ENCODE measurements at regions not wholly inside any gene's neighbourhood (a gene's known extent, or its start where the extent isn't known, plus 50 kb on each side); places are given as distances from the start of the nearest gene placed in this dataset.

DNA sequence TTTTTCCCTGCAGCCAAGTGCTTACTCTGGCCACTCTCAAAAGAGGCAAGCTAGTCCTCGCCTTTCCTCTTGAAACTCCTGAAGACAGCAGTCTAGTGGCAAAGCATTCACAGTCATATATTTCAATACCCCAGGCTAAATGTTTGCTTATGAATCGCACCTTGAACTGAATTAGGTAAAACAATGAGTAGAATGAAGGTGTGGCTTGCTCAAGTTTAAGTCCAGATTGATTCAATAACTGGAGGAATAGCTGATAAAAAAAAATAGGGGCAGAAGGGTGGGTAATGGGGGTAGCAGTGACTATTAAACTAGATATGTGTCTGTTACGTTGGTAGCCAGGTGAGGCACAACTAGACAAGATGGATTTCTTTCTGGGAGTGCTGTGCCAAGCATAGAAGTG, 88.2 kb upstream of the EPB41L3 start:
- no peak overlapping the region for H3K4me3 Mint-ChIP-seq
- H3K9me3 Mint-ChIP-seq = no peaks in the 10 kb centered on the region
- peaks cover 26% of the 10 kb centered on the region for H3K27me3 Mint-ChIP-seq
- H3K4me1 Mint-ChIP-seq = peaks cover 3% of the 10 kb centered on the region
- no peak overlapping the region for H3K27ac Mint-ChIP-seq
- no peaks in the 10 kb centered on the region for H3K36me3 Mint-ChIP-seq

DNA sequence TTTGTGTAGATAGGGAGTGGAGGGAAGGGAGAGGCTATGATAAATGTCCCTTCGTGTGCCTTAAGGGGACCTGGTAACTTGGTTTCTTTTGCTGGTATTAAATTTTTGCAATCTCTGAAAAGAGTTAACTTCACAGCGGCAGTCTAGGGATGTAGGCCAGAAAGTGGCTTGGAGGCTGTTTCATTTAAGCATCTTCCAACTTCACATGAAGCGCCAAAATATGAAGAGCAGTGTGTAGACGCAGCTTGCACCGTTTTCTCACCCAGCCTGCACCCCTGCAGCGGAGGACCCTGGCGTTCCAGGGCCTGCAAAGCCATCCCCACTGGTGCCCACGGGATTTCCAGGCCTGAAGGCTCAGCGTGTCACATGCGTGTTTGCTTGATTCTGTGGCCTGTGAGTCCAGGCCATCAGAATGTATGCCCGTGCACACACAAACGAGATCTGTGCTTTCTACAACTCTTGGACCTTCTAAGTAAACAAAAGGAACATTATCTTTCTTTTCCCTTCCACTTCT, 87.2 kb upstream of the EPB41L3 start:
- H3K9me3 Mint-ChIP-seq = no peaks in the 10 kb centered on the region
- no peak overlapping the region for H3K27ac Mint-ChIP-seq
- peaks cover 3% of the 10 kb centered on the region for H3K4me1 Mint-ChIP-seq
- peaks cover 22% of the 10 kb centered on the region for H3K27me3 Mint-ChIP-seq
- no peaks in the 10 kb centered on the region for H3K36me3 Mint-ChIP-seq
- peak overlapping the region; percentile 16 for H3K4me3 Mint-ChIP-seq

DNA sequence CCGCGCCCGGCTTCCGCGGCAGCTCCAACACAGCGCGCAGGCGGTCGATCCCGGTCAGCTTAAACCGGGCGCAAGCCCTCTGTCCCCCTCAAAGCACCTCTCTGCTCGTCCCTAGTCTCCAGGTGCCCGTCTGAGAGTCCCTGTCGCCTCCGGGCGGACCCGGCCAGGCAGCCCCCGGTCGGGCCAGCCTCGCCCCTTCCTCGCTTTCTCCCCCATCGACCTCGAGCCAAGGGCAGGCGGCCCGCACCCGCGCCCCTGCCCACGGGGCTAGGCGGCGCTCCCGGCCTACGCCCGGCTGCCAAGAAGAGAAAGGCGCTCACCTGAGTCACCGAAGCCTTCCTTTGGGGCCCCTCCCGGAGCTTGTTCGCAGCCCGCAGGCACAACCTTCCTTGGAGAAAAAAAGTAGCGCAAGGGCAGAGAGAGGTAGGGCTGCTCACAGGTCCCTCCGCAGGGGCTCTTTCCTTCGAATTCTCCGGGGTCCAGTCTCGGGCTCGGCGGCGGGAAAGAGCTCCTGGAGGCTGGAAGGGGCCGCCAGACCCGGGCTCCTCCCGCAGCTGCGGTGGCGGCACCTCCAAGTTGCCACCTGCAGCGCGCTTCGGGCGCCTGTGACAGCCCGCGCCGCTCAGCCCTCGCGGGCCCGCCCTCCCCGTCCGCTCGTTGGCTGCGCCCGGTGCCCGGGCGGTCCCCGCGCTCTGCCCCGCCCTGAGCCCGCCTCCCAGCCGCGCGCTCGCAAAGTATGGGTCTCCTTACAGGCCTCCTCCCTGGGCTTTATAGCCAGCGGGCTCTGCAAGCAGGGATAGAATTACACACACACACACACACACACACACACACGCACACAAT, 86.5 kb upstream of the EPB41L3 start:
- no peaks in the 10 kb centered on the region for H3K36me3 Mint-ChIP-seq
- H3K27ac Mint-ChIP-seq = no peak overlapping the region
- H3K27me3 Mint-ChIP-seq = peaks cover 21% of the 10 kb centered on the region
- peaks cover 3% of the 10 kb centered on the region for H3K4me1 Mint-ChIP-seq
- H3K9me3 Mint-ChIP-seq = no peaks in the 10 kb centered on the region
- no peak overlapping the region for H3K4me3 Mint-ChIP-seq

DNA sequence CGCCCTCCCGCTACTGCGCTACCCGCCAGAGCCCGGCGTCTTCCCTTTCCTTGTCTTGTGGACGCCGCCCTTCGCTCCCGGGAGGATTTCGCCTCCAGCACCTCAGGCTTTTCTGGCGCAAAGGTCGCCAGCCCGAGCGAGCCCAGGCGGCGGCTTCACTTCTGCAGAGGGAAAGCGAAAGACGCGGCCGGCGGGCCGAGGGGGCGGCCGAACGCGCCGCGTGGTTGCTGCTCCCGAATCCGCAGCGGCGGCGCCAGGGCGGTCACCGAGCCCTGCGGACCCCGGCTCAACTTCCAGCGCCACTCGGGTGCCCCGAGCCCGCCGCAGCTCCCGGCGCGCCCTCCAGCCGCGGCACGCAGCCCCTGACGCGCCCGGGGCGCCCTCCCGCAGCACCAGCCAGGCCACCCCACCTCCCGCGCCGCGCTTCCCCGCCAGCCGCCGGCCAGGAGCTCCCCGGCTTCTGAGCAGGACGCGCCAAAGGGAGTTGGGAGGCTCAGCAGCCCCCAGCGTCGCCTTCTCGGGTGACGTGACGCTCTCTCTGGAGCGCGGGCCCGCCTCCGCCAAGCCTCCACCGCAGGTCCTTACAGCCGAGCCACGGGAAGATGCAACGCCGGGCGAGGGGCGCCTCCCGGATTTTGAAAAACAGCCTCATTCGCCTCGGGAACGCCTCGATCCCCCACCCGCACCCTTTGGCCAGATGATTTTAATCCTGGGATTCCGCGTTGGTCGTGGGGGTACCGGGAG, 84.9 kb upstream of the EPB41L3 start:
- Mint-ChIP-seq H3K9me3 (no peaks in the 10 kb centered on the region), H3K36me3 (no peaks in the 10 kb centered on the region), H3K4me3 (peak overlapping the region; percentile 26), H3K27me3 (peaks cover 18% of the 10 kb centered on the region), H3K27ac (no peak overlapping the region), H3K4me1 (peaks cover 3% of the 10 kb centered on the region)

DNA sequence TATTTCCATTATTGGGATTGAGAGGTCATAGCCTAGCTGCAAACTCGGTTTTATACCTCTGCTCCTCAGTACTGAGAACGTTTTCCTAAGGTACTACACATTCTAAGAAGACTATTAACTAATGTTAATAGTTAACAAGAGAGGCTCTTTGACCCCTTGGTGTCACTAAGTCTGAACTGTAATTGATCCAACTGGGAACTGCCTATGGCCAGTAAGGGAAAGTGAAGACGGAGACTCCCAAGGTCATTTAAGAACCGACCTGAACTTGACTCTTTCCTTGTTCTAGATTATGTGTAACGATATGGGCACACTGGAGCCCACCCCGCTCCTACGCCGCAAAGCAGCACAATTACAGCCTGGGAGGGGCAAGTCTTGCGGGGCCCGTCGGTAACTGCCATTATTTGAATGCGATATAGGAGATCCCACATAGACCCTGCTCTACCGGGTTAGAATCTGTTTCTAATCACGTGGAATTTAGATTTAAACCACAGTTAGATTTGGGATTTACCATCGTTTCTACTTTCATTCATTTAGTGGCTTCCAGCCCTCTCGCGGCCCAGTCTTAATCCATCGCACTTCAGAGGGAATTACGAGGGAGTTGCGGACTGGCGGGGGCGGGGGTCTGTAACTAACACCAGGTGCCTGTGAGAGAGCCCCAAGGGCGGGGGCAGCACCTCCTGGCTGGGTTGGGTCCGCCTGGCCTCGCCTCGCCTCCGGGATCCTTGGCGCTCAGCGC, 84.1 kb upstream of the EPB41L3 start:
- Mint-ChIP-seq H3K27me3 (peaks cover 19% of the 10 kb centered on the region), H3K4me1 (peaks cover 3% of the 10 kb centered on the region), H3K4me3 (peak overlapping the region; percentile 33)

DNA sequence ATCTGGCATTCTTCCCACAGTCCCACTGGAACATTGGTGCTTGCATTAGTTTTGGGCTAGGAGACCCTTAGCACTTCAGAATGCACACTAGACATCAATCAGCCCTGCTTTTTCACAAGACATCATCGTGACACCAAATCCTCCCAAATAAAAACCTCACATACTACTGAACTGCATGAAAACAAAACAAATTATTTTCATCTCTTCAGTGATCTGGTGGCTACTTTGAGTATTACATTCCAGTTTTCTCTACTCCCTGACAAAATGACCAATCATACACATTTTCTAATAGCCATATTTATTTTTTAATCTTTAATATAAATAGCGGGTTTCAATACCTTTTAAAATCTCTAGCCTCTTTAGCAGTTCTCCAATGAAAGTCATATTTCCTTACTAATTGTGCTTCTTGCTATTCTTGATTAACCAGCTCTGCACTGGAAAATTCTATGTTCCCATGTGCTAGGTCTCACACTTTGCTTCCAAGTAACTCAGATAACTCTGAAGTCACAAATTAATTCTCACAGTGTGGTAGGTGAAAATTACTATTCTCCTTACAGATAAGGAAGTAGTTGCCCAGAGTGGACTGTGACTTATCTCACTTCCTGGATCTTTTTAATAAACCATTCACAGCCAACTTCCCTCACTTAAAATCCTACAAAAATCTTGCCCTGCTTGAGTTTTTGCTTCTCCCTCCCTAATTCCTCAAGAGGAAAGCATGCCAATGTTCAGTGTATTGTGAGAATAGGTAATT, 82.5 kb upstream of the EPB41L3 start:
- Mint-ChIP-seq H3K4me3 (no peak overlapping the region), H3K36me3 (no peaks in the 10 kb centered on the region), H3K27me3 (peaks cover 13% of the 10 kb centered on the region), H3K4me1 (peaks cover 1% of the 10 kb centered on the region), H3K9me3 (no peaks in the 10 kb centered on the region), H3K27ac (no peak overlapping the region)

More for the DNA sequence above, 84.1 kb upstream of the EPB41L3 start:
- H3K9me3 Mint-ChIP-seq = no peaks in the 10 kb centered on the region
- H3K27ac Mint-ChIP-seq = no peak overlapping the region
- no peaks in the 10 kb centered on the region for H3K36me3 Mint-ChIP-seq

DNA sequence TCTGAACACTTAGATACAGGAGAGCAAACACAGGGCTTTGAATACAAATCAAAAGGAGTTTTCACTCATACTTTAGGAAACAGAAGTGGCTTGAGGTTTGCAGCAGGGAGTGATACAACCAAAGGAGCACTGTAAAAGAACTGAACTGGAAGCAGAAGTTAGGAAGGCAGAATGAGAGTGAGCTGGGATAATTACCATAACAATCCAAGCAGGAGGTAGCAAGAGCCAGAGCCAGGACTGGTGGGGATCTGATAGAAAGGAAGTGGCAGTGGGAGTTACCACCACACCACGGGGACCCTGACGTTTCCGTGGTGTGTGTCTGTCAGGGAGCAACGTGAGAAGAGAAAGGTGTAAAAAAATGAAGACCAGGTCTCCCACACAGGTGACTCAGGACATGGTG, 81.3 kb upstream of the EPB41L3 start:
- Mint-ChIP-seq H3K9me3 (no peaks in the 10 kb centered on the region), H3K4me3 (no peak overlapping the region), H3K27ac (no peak overlapping the region), H3K4me1 (no peaks in the 10 kb centered on the region), H3K27me3 (peaks cover 14% of the 10 kb centered on the region), H3K36me3 (no peaks in the 10 kb centered on the region)

DNA sequence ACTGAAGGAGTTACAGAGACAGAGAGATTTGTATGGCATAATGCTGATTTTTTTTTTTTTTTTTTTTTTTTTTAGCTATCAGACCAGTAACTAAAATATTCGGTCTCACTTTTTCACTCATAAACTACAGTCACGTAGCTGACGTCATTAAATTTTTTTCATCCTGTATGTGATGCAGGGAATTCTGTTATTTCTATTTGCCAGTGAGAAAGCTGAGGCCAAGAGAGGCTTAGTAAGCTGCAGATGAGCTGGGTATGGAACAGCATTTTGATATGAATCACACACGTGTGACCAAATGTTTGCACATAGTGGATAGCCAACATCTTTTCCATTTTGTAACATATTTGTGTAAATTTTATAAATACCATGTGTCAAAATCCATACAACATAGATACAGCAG, 79.1 kb upstream of the EPB41L3 start:
- H3K9me3 Mint-ChIP-seq = no peaks in the 10 kb centered on the region
- no peaks in the 10 kb centered on the region for H3K4me1 Mint-ChIP-seq
- H3K27ac Mint-ChIP-seq = no peak overlapping the region
- no peak overlapping the region for H3K4me3 Mint-ChIP-seq
- no peaks in the 10 kb centered on the region for H3K36me3 Mint-ChIP-seq
- H3K27me3 Mint-ChIP-seq = peaks cover 20% of the 10 kb centered on the region

DNA sequence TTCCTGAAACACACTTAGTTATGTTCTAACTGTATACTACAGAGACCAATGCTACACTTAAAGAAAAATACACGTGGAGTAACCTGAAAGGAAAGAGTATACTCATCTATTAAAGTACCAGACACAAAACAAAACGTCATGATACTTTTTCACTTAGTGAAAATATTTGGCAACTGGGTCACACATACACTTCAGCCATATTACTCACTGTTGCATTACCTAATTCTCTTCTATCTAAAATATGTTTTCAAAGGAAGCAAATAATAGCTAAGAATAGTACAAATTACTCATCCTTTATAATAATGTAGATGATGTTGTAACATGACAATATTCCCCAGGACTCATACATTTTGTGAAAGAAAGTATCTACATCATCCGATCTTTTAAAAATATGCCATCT, 76.5 kb upstream of the EPB41L3 start:
- H3K9me3 Mint-ChIP-seq = no peaks in the 10 kb centered on the region
- no peak overlapping the region for H3K27ac Mint-ChIP-seq
- no peaks in the 10 kb centered on the region for H3K4me1 Mint-ChIP-seq
- H3K27me3 Mint-ChIP-seq = peaks cover 16% of the 10 kb centered on the region
- no peak overlapping the region for H3K4me3 Mint-ChIP-seq
- H3K36me3 Mint-ChIP-seq = no peaks in the 10 kb centered on the region

DNA sequence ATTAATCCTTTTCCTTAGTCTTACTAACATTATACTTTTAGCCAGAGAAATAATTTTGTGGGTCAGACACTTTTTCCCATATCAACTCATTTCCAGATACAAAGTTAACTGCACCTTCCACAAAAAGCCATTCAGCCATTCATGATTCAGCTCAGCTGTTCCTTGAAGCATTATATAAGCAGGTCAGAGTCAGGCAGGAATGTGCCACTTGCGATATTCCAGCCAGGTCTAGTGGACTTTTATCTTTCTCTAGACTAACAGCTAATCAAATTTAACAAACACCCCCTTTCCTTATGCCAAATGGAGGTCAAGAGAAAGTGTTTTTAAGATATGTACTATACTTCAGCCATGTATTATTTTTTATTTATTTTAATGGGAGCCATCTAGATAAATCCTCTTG, 75.6 kb upstream of the EPB41L3 start:
- H3K4me3 Mint-ChIP-seq = no peak overlapping the region
- no peaks in the 10 kb centered on the region for H3K4me1 Mint-ChIP-seq
- H3K36me3 Mint-ChIP-seq = no peaks in the 10 kb centered on the region
- no peaks in the 10 kb centered on the region for H3K9me3 Mint-ChIP-seq
- peaks cover 16% of the 10 kb centered on the region for H3K27me3 Mint-ChIP-seq
- H3K27ac Mint-ChIP-seq = no peak overlapping the region

DNA sequence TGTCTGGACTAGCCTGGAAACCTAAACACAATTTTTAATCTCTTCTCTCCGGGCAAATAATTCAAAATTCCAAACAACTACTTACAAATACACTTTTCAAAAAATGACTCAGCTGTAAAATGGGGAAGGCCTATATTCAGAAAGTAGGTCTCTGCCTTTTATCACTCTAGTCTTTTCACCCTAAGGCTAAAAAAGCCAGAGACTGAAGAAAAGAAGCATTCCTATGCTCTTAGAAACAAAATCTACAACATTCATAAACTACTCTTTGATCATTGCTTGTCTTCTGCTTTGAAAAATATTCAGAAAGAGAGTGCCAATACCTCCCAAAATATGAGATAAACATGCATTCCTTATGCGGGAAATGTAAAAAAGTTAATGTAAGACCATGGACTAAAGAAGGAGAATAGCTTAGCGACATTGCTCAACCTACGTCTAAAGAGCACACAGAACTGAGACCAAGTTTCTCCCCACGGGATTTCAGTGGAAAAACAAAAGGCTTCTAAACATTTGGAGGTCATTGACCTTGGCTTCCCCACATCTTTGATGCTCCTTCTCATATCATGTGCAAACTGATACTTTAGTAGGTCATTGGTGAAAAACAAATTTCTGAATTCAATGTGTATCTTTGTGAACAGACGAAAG, 74.4 kb upstream of the EPB41L3 start:
- Mint-ChIP-seq H3K4me3 (no peak overlapping the region), H3K9me3 (no peaks in the 10 kb centered on the region), H3K27me3 (peaks cover 14% of the 10 kb centered on the region), H3K36me3 (no peaks in the 10 kb centered on the region), H3K27ac (no peak overlapping the region), H3K4me1 (no peaks in the 10 kb centered on the region)

DNA sequence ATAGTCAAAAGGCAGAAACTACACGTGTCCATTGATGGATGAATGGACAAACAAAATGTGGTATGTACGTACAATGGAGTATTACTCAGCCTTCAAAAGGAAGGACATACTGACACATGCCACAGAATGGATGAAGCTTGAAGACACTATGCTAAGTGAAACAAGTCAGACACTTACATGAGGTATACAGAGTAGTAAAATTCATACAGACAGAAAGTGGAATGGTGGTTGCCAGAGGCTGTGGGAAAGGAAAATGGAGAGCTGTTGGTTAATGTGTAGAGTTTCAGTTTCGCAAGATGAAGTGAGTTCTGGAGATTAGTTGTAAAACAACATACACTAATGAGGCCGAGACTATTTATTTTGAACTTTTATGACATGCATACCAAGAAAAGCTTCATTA, 67.4 kb upstream of the EPB41L3 start:
- Mint-ChIP-seq H3K9me3 (no peaks in the 10 kb centered on the region), H3K4me3 (no peak overlapping the region), H3K4me1 (no peaks in the 10 kb centered on the region), H3K27ac (no peak overlapping the region), H3K27me3 (peaks cover 2% of the 10 kb centered on the region), H3K36me3 (no peaks in the 10 kb centered on the region)

DNA sequence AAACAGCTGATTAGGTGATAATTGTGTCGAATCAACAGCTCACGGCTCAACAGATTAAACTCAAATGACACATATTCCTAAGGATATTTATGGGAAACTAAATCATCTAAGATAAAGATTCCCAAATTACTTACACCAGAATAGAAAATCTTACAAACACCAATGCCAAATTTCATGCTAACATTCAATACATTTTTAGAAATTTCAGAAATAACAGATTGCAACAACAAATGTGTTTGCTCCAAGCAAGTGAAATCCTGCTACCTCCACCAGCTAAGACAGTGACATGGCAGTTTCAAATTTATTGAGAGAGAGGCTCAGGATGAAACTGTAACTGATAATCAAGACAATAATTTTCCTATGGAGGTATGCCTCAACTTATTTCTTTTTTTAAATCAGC, 65.0 kb upstream of the EPB41L3 start:
- Mint-ChIP-seq H3K27ac (no peak overlapping the region), H3K4me3 (no peak overlapping the region), H3K4me1 (no peaks in the 10 kb centered on the region), H3K9me3 (no peaks in the 10 kb centered on the region), H3K36me3 (no peaks in the 10 kb centered on the region), H3K27me3 (peaks cover 2% of the 10 kb centered on the region)

DNA sequence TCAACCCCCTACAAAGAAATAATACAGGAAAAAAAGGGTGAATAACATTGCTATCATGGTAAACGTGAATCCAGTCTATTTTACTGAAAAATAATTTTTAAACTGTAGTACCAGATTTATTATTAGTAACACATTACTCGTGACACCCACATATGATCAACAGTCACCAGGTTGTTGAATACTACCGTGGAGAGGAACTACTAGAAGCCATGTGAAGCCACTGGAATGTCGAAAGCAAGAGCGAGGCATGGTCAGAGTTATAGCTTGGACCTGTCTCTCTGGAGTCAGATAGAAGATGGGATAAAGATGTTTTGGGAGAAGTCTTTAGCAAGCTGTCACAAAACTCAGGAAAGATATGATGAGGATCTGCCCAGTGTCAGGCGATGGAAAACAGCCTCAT, 63.2 kb upstream of the EPB41L3 start:
- H3K4me1 Mint-ChIP-seq = no peaks in the 10 kb centered on the region
- peaks cover 2% of the 10 kb centered on the region for H3K27me3 Mint-ChIP-seq
- H3K27ac Mint-ChIP-seq = no peak overlapping the region
- H3K4me3 Mint-ChIP-seq = no peak overlapping the region
- H3K36me3 Mint-ChIP-seq = no peaks in the 10 kb centered on the region
- H3K9me3 Mint-ChIP-seq = no peaks in the 10 kb centered on the region

DNA sequence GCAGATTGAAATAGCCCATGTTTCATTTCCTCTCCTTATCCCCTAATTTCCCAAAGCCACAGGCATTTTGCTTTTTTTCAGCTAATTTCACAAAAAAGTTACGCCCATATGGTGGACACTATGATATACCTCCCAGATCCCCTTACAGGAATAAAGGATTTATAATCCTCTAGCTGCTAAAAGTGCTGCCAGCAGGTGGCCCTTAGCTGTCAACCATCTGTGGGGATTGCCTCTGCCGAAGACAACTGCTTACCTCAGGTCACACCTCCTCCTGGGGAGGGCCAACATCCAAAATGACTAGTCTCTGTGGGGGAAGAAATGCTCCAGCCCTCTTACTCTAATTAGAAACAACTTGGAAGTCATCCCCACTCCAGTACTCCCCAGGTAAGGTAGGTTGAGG, 61.0 kb upstream of the EPB41L3 start:
- Mint-ChIP-seq H3K27ac (no peak overlapping the region), H3K4me1 (no peaks in the 10 kb centered on the region), H3K9me3 (no peaks in the 10 kb centered on the region), H3K27me3 (no peaks in the 10 kb centered on the region), H3K36me3 (no peaks in the 10 kb centered on the region), H3K4me3 (no peak overlapping the region)
